Smooth muscle cell (in vitro differentiated cells): ENCODE measurements at regions not wholly inside any gene's neighbourhood (a gene's known extent, or its start where the extent isn't known, plus 50 kb on each side); places are given as distances from the start of the nearest gene placed in this dataset.
A peak's percentile ranks its signal among the peaks of the same experiment; 100 is the strongest.

Experiments used
- DNase-seq: peaks from one replicate; lab custom pipeline; 2025; ENCODE audit not compliant: unreplicated experiment; lab: John Stamatoyannopoulos, UW
- H2AFZ ChIP-seq: fragments of 200-600 bp; sonication (generic); 2 replicates; pipeline ENCODE4 v1.6.0; 2016; ENCODE audit warnings: antibody characterized with exemption, low read depth, mild to moderate bottlenecking
- H3F3A ChIP-seq: fragments of 200-600 bp; sonication (generic); 2 replicates; pipeline ENCODE4 v1.6.0; 2017; ENCODE audit warnings: antibody characterized with exemption, low read depth
- H3K27ac ChIP-seq: fragments of 200-600 bp; sonication (generic); 2 replicates; pipeline ENCODE4 v1.5.1; 2016; ENCODE audit warnings: low read depth, mild to moderate bottlenecking
- H3K27me3 ChIP-seq: fragments of 200-600 bp; sonication (generic); 2 replicates; pipeline ENCODE4 v1.6.1; 2016; ENCODE audit warnings: low read depth, mild to moderate bottlenecking
- H3K36me3 ChIP-seq: fragments of 200-600 bp; sonication (generic); 2 replicates; pipeline ENCODE4 v1.5.1; 2016; ENCODE audit warnings: low read depth
- H3K4me1 ChIP-seq: fragments of 200-600 bp; sonication (generic); 2 replicates; pipeline ENCODE4 v1.5.1; 2016; ENCODE audit warnings: low read depth
- H3K4me2 ChIP-seq: fragments of 200-600 bp; sonication (generic); 2 replicates; pipeline ENCODE4 v1.6.0; 2016; ENCODE audit warnings: mild to moderate bottlenecking
- H3K4me3 ChIP-seq: fragments of 200-600 bp; sonication (generic); 2 replicates; pipeline ENCODE4 v1.5.1; 2016; ENCODE audit warnings: mild to moderate bottlenecking
- H3K79me2 ChIP-seq: fragments of 200-600 bp; sonication (generic); 2 replicates; pipeline ENCODE4 v1.6.0; 2016; ENCODE audit warnings: low read depth, mild to moderate bottlenecking
- H3K9ac ChIP-seq: fragments of 200-600 bp; sonication (generic); 2 replicates; pipeline ENCODE4 v1.6.0; 2016; ENCODE audit warnings: low read depth
- H3K9me3 ChIP-seq: fragments of 200-600 bp; sonication (generic); replicated peaks from 2 replicates; pipeline ENCODE4 v1.5.1; 2016; ENCODE audit warnings: low read depth
- H4K20me1 ChIP-seq: fragments of 200-600 bp; sonication (generic); 2 replicates; pipeline ENCODE4 v1.6.0; 2016; ENCODE audit warnings: low read depth
- CTCF ChIP-seq: fragments of 200-600 bp; sonication (generic); IDR thresholded peaks from 2 replicates; pipeline ENCODE4 v1.5.1; 2017; ENCODE audit warnings: borderline replicate concordance, mild to moderate bottlenecking, antibody characterized with exemption; ENCODE audit not compliant: insufficient read depth, poor library complexity, severe bottlenecking
- WGBS: methylation state at CpG from one replicate; pipeline ENCODE4 v1.1.7; 2016; ENCODE audit warnings: low lambda C conversion rate; 5-methylcytosine and 5-hydroxymethylcytosine counted together

GRCh38 chr2:9156483-9156882 lies 50.1 kb upstream of the ASAP2 start:
- H3K4me3 ChIP-seq, result no peak overlapping the region
- no peak overlapping the region for H3K27ac ChIP-seq
- no peaks in the 10 kb centered on the region for H3K36me3 ChIP-seq
- H3K9ac ChIP-seq, result no peak overlapping the region
- H3K27me3 ChIP-seq, result no peaks in the 10 kb centered on the region
- TF ChIP-seq CTCF, result no peak
- H3K9me3 ChIP-seq, result no peaks in the 10 kb centered on the region
- H3K79me2 ChIP-seq, result no peaks in the 10 kb centered on the region
- no peaks in the 10 kb centered on the region for H4K20me1 ChIP-seq
- H2AFZ ChIP-seq, result no peak overlapping the region
- WGBS, result 83% methylated on average over 1 of the region's 3 CpGs
- H3K4me1 ChIP-seq, result no peaks in the 10 kb centered on the region
- H3K4me2 ChIP-seq, result no peak overlapping the region
- no peaks in the 10 kb centered on the region for H3F3A ChIP-seq
- no peak for DNase-seq

DNA sequence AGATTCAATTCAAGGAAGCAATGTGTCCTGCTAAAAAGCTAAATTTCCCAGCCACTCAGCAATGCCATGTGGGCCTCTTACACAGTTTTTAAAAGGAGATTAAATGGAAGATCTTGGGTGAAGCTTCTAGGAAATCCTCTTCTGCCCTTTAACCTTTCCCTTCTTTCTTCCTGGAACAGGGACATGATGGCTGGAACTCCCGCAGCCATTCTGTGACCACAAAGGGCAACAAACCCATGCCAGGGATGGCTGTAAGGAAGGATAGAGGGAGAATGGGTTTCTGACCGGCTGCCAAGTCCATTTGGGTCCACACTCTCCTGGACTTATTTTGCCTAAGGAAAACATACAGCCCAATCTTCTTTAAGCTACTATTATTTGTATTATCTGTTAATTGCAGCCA lies 52.6 kb upstream of the ASAP2 start:
- 91% methylated on average over 2 of the region's 2 CpGs for WGBS
- TF ChIP-seq CTCF, result no peak
- no peak overlapping the region for H3K27ac ChIP-seq
- H4K20me1 ChIP-seq, result no peaks in the 10 kb centered on the region
- H3K79me2 ChIP-seq, result no peaks in the 10 kb centered on the region
- no peaks in the 10 kb centered on the region for H3K9me3 ChIP-seq
- H2AFZ ChIP-seq, result no peak overlapping the region
- H3K36me3 ChIP-seq, result no peaks in the 10 kb centered on the region
- DNase-seq, result no peak
- no peak overlapping the region for H3K9ac ChIP-seq
- H3K4me1 ChIP-seq, result no peaks in the 10 kb centered on the region
- H3K4me3 ChIP-seq, result no peak overlapping the region
- H3K27me3 ChIP-seq, result no peaks in the 10 kb centered on the region
- no peaks in the 10 kb centered on the region for H3F3A ChIP-seq
- no peak overlapping the region for H3K4me2 ChIP-seq

GRCh38 chr2:9153643-9153980 lies 53.0 kb upstream of the ASAP2 start:
- Histone ChIP-seq H2AFZ (no peak overlapping the region), H3K79me2 (no peaks in the 10 kb centered on the region), H4K20me1 (no peaks in the 10 kb centered on the region), H3K27ac (no peak overlapping the region), H3F3A (no peaks in the 10 kb centered on the region), H3K4me3 (no peak overlapping the region), H3K9me3 (no peaks in the 10 kb centered on the region), H3K4me2 (no peak overlapping the region), H3K4me1 (no peaks in the 10 kb centered on the region), H3K36me3 (no peaks in the 10 kb centered on the region), H3K27me3 (no peaks in the 10 kb centered on the region), H3K9ac (no peak overlapping the region)
- WGBS, result 93% methylated on average over 4 of the region's 4 CpGs
- no peak for TF ChIP-seq CTCF
- no peak for DNase-seq

GRCh38 chr2:9152975-9153642 lies 53.5 kb upstream of the ASAP2 start:
- no peaks in the 10 kb centered on the region for H3F3A ChIP-seq
- no peaks in the 10 kb centered on the region for H4K20me1 ChIP-seq
- no peaks in the 10 kb centered on the region for H3K4me1 ChIP-seq
- H3K9me3 ChIP-seq, result no peaks in the 10 kb centered on the region
- H3K27me3 ChIP-seq, result no peaks in the 10 kb centered on the region
- no peak overlapping the region for H3K4me3 ChIP-seq
- H3K79me2 ChIP-seq, result no peaks in the 10 kb centered on the region
- H3K27ac ChIP-seq, result no peak overlapping the region
- TF ChIP-seq CTCF, result no peak
- H3K36me3 ChIP-seq, result no peaks in the 10 kb centered on the region
- 44% methylated on average over 17 of the region's 17 CpGs for WGBS
- DNase-seq, result no peak
- H3K9ac ChIP-seq, result no peak overlapping the region
- peak overlapping the region; percentile 17 for H3K4me2 ChIP-seq
- H2AFZ ChIP-seq, result no peak overlapping the region
